Thoracic aorta (tissue), 2 donors: ENCODE measurements at regions not wholly inside any gene's neighbourhood (a gene's known extent, or its start where the extent isn't known, plus 50 kb on each side); places are given as distances from the start of the nearest gene placed in this dataset.

Experiments
- ATAC-seq: fragments of 150-250 bp; one replicate; pipeline ENCODE4 v1.8.0; 2017; ENCODE audit warnings: low read depth; ENCODE audit not compliant: insufficient number of reproducible peaks, low FRiP score
- DNase-seq: peaks from one replicate; pipeline ENCODE4 v3.0.0-alpha.2; 2020; ENCODE audit warnings: low spot score
- H3K27ac ChIP-seq, 2 donors: fragments of 200-600 bp; sonication (generic); 1 replicate in 1 of 2; 2 replicates in 1 of 2; pipeline ENCODE4 v1.5.1; 2016; ENCODE audit warnings: mild to moderate bottlenecking in 2 of 2, moderate library complexity in 2 of 2
- H3K27me3 ChIP-seq: fragments of 200-600 bp; sonication (generic); replicated peaks from 2 replicates; pipeline ENCODE4 v1.6.0; 2016; ENCODE audit warnings: mild to moderate bottlenecking; ENCODE audit not compliant: insufficient read depth
- H3K36me3 ChIP-seq: fragments of 200-600 bp; sonication (generic); one replicate; pipeline ENCODE4 v1.5.1; 2016
- H3K4me1 ChIP-seq, 2 donors: fragments of 200-600 bp; sonication (generic); 1 replicate in 1 of 2; 2 replicates in 1 of 2; pipeline versions ENCODE4 v1.5.1 to v1.6.0; 2016; ENCODE audit warnings: low read depth in 2 of 2, mild to moderate bottlenecking in 1 of 2; ENCODE audit not compliant: control insufficient read depth in 1 of 2
- H3K4me3 ChIP-seq: fragments of 200-600 bp; sonication (generic); 2 replicates; pipeline ENCODE4 v1.5.1; 2016; ENCODE audit warnings: mild to moderate bottlenecking
- H3K9me3 ChIP-seq: fragments of 200-600 bp; sonication (generic); 2 replicates; pipeline ENCODE4 v1.5.1; 2016
- TF ChIP-seq, protein P1 (sequence below): fragments of 200-600 bp; sonication (generic); IDR thresholded peaks from one replicate; pipeline ENCODE4 v1.5.1; 2019; ENCODE audit warnings: antibody characterized with exemption

DNA sequence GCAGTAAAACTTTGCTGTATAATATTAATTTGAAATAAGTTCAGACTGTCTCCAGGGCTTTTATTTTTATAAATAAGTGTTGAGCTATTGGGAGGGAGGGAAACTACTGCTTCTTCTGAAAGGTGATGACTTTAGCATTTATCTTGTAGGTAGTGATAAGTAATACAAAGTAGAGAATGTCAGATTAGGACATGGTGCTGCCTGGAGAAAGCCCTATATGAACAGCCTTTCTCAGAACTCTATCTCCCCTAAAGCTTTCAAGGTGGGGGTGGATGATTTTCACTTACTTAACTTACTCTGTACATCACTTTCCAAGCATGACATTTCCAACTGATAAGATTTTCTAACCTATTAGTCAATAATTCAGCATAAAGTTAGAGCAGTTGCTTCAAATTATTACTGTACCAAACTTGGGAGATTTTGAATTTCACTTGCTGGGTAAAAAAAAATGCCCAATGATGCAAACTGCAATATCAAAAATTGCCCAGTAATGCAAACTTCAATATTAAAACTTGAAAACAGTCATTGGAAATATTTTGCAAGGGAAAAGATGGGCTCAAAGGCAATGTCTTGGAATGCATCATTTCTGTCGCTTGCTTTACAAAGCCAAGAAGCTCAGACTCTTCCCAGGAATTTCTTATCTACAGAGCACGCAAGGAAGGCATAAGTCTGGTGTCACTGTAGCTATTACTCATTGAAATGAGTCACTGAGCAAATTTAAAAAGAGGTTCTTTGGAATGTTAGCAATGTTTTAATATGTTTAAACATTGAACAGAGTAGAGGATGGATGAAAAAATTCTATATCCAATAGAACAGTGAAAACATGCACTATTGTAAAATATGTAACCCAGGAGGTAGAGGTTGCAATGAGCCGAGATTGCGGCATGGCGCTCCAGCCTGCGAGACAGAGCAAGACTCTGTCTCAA lies 569.5 kb downstream of the PSAT1 start:
- H3K27me3 ChIP-seq = no peaks in the 10 kb centered on the region
- H3K4me1 ChIP-seq = no peaks in the 10 kb centered on the region
- no peak overlapping the region for H3K4me3 ChIP-seq
- no peak for ATAC-seq
- no peak for DNase-seq
- TF ChIP-seq, protein P1, sequence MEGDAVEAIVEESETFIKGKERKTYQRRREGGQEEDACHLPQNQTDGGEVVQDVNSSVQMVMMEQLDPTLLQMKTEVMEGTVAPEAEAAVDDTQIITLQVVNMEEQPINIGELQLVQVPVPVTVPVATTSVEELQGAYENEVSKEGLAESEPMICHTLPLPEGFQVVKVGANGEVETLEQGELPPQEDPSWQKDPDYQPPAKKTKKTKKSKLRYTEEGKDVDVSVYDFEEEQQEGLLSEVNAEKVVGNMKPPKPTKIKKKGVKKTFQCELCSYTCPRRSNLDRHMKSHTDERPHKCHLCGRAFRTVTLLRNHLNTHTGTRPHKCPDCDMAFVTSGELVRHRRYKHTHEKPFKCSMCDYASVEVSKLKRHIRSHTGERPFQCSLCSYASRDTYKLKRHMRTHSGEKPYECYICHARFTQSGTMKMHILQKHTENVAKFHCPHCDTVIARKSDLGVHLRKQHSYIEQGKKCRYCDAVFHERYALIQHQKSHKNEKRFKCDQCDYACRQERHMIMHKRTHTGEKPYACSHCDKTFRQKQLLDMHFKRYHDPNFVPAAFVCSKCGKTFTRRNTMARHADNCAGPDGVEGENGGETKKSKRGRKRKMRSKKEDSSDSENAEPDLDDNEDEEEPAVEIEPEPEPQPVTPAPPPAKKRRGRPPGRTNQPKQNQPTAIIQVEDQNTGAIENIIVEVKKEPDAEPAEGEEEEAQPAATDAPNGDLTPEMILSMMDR = no peak
- no peak overlapping the region for H3K27ac ChIP-seq
- H3K9me3 ChIP-seq = no peaks in the 10 kb centered on the region
- H3K36me3 ChIP-seq = no peaks in the 10 kb centered on the region

DNA sequence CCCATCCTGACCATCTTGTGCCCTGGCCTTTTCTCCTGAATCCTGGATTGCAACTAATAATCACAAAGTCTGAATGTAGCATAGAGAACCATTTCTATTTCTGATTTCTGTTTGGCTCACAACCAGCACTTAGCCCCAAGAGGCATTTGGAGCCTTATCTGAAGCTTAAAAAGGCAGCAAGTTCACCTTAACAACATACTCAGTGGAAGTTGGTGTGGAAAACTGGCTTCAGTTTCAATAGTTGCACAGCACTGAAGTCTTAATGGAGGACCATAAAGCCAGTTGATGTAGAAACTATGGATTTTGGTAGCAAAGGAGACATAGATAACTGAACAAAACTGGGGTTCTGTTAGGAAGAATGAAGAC lies 574.1 kb downstream of the PSAT1 start:
- no peaks in the 10 kb centered on the region for H3K4me1 ChIP-seq
- DNase-seq (no peak), ATAC-seq (no peak)
- no peaks in the 10 kb centered on the region for H3K36me3 ChIP-seq
- no peaks in the 10 kb centered on the region for H3K27me3 ChIP-seq
- no peaks in the 10 kb centered on the region for H3K9me3 ChIP-seq
- TF ChIP-seq, protein P1 = no peak
- no peak overlapping the region for H3K27ac ChIP-seq
- H3K4me3 ChIP-seq = no peak overlapping the region

DNA sequence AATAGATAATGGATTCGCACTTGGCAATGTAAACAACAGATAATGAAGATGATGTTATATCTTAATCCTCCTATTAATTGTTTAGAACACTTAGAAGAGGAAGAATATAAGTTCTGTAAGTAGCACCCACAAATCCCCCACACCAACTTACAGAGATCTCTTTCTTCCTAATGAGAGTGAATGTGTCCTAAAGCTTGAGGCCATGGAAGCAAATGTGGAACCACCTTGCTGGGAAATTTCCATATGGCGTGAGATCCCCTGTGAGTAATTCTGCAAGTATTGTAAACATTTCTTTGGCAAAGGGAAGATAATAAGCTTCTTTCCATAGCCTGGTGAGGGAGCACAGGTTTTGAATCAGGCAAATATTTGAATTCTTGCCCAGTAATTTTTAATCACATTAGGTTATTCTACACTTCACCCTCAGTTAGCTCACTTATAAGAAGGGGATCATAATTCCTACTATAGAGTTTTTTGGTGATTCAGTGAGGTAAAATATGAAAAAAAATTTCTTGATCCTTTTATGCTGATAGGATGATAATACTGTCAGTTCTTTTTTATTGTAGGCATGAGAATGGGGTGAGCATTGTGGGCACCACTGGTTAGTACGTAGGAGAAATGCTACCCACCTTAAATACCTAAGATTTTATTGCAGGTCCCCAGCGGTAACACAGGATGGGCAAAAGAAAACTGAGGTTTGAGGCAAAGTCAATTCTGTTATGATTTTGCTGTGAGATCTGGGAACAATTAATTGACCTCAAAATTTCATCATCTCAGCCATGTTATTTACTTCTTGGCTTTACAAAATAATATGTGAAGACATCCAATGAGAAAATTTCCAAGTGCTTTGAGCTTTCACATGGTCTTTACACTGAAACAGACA lies 574.8 kb downstream of the PSAT1 start:
- no peak for ATAC-seq
- TF ChIP-seq, protein P1 = no peak
- H3K9me3 ChIP-seq = no peaks in the 10 kb centered on the region
- DNase-seq = no peak
- no peak overlapping the region for H3K27ac ChIP-seq
- H3K27me3 ChIP-seq = no peaks in the 10 kb centered on the region
- no peaks in the 10 kb centered on the region for H3K36me3 ChIP-seq
- H3K4me1 ChIP-seq = no peaks in the 10 kb centered on the region
- H3K4me3 ChIP-seq = no peak overlapping the region

DNA sequence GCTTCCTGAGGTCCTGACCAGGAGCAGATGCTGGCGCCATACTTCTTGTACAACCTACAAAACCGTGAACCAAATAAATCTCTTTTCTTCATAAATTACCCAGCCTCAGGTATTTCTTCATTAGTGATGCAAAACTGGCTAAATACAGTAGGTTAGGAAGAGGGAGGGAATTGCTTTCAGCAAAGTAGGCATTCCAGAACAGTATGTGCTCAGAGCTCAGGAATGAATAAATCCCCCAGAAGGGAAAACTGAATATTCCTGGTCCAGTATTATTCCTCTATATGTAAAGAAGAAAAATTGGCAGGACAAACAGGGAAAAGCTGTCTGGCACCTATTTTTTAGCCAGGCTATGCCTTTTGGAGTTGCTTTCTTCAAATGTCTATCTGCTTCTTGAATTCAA lies 577.1 kb downstream of the PSAT1 start:
- Histone ChIP-seq H3K27ac (no peak overlapping the region), H3K36me3 (no peaks in the 10 kb centered on the region), H3K27me3 (no peaks in the 10 kb centered on the region), H3K4me1 (no peaks in the 10 kb centered on the region), H3K9me3 (no peaks in the 10 kb centered on the region), H3K4me3 (no peak overlapping the region)
- ATAC-seq = no peak
- no peak for DNase-seq
- TF ChIP-seq, protein P1 = no peak
